ENCODE measurements at regions not wholly inside any gene's neighbourhood (a gene's known extent, or its start where the extent isn't known, plus 50 kb on each side); places are given as distances from the start of the nearest gene placed in this dataset.
A peak's percentile ranks its signal among the peaks of the same experiment; 100 is the strongest.
"Not testable (repeated sequence)": the region's sequence is repeated elsewhere in the genome, so short reads cannot be mapped to it uniquely, and the experiment has no call there.

DNA sequence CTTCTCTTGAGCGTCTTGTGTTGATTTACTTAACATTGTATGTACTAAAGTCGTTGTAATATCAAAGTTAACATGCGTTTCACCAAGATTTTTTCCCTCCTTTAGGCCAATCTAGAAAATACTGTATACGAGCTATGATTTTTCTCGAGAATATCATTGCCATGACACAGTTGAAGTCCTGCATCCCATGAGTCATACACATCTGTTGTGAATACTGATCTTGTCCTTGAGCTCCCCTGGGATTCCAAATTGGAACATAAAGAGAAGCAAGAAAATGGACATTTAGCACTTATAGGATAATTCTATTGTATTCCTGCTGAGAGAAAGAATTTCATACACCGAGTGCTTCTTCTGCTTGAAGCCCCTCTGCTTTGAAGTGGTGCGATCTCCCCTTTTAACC, 109.6 kb downstream of the SLC35B3 start:
- ATAC-seq (no peak), DNase-seq (no peak)
- intact Hi-C loops (cut with DNase I), result no loop called here
- no peak overlapping the region for H3K27ac ChIP-seq (ENCODE audit: low read length)
- no peak overlapping the region for H3K4me3 ChIP-seq (ENCODE audit: low read length)
- H3K27me3 ChIP-seq (ENCODE audit: control insufficient read depth, insufficient read depth), result no peaks in the 10 kb centered on the region
- H3K9me3 ChIP-seq (ENCODE audit: control insufficient read depth, low read length), result no peaks in the 10 kb centered on the region
- no peaks in the 10 kb centered on the region for H3K4me1 ChIP-seq (ENCODE audit: control insufficient read depth, insufficient read depth, low read length)
- 67% methylated on average over 7 of the region's 7 CpGs for WGBS

DNA sequence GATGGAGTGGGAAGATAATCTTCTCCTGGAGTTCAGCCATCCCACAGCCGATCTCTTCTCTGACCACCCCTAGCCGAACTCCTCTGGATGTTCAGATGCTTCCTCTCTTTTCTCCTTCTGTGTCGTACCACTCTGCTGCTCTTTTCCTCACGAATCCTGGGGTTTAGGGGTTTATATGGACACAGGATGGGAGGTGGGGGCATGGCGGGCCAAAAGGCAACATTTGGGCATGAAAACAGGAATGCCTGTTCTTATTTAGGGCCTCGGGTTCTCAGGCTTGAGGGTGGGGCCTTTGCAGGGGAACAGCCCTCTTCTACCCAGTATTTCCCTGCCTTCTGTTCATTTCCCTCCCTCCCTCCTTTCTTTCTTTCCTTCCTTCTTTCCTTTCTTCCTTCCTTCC, 112.7 kb downstream of the SLC35B3 start:
- Histone ChIP-seq H3K4me1 (ENCODE audit: control insufficient read depth, insufficient read depth, low read length) (no peaks in the 10 kb centered on the region), H3K27ac (ENCODE audit: low read length) (no peak overlapping the region), H3K9me3 (ENCODE audit: control insufficient read depth, low read length) (no peaks in the 10 kb centered on the region), H3K4me3 (ENCODE audit: low read length) (no peak overlapping the region), H3K27me3 (ENCODE audit: control insufficient read depth, insufficient read depth) (no peaks in the 10 kb centered on the region)
- no peak for ATAC-seq
- WGBS, result 87% methylated on average over 6 of the region's 6 CpGs
- intact Hi-C loops (cut with DNase I), result no loop called here
- no peak for DNase-seq

GRCh38 chr6:8321671-8322404, 113.5 kb downstream of the SLC35B3 start:
- DNase-seq (no peak), ATAC-seq (no peak)
- Histone ChIP-seq H3K27me3 (ENCODE audit: control insufficient read depth, insufficient read depth) (no peaks in the 10 kb centered on the region), H3K4me1 (ENCODE audit: control insufficient read depth, insufficient read depth, low read length) (no peaks in the 10 kb centered on the region), H3K27ac (ENCODE audit: low read length) (no peak overlapping the region), H3K4me3 (ENCODE audit: low read length) (no peak overlapping the region), H3K9me3 (ENCODE audit: control insufficient read depth, low read length) (no peaks in the 10 kb centered on the region)
- intact Hi-C loops (cut with DNase I), result no loop called here
- WGBS, result 90% methylated on average over 3 of the region's 3 CpGs

GRCh38 chr6:8315154-8315553, 120.2 kb downstream of the SLC35B3 start:
- intact Hi-C loops (cut with DNase I), result no loop called here
- H3K27ac ChIP-seq (ENCODE audit: low read length), result no peak overlapping the region
- ATAC-seq (no peak), DNase-seq (no peak)
- H3K4me3 ChIP-seq (ENCODE audit: low read length), result no peak overlapping the region
- no peaks in the 10 kb centered on the region for H3K4me1 ChIP-seq (ENCODE audit: control insufficient read depth, insufficient read depth, low read length)
- no peaks in the 10 kb centered on the region for H3K27me3 ChIP-seq (ENCODE audit: control insufficient read depth, insufficient read depth)
- 84% methylated on average over 5 of the region's 5 CpGs for WGBS
- H3K9me3 ChIP-seq (ENCODE audit: control insufficient read depth, low read length), result no peaks in the 10 kb centered on the region

GRCh38 chr6:8301502-8301901, 133.8 kb downstream of the SLC35B3 start:
- ATAC-seq (no peak), DNase-seq (no peak)
- no peak overlapping the region for H3K4me3 ChIP-seq (ENCODE audit: low read length)
- H3K27me3 ChIP-seq (ENCODE audit: control insufficient read depth, insufficient read depth), result no peaks in the 10 kb centered on the region
- no peak overlapping the region for H3K27ac ChIP-seq (ENCODE audit: low read length)
- intact Hi-C loops (cut with DNase I), result no loop called here
- 76% methylated on average over 2 of the region's 2 CpGs for WGBS
- no peaks in the 10 kb centered on the region for H3K9me3 ChIP-seq (ENCODE audit: control insufficient read depth, low read length)
- no peaks in the 10 kb centered on the region for H3K4me1 ChIP-seq (ENCODE audit: control insufficient read depth, insufficient read depth, low read length)

DNA sequence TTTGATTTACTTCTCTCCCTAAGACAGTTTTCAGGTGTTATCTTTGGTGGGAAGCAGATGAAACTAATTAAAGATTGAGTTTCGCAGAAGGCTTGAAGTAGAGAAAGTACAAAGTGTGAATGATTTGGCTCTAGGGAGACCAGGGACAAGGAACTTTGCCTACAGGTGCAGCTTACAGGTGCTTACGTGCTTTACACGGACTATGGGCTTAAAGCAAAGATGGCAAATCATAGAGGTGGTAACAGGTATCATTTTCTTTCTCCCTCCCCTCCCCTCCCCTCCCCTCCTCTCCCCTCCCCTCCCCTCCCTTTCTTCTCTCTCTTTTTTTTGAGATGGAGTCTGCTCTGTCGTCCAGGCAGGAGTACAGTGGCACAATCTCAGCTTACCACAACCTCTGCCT, 136.3 kb downstream of the SLC35B3 start:
- DNase-seq (no peak), ATAC-seq (no peak)
- H3K4me1 ChIP-seq (ENCODE audit: control insufficient read depth, insufficient read depth, low read length), result no peaks in the 10 kb centered on the region
- intact Hi-C loops (cut with DNase I), result no loop called here
- H3K4me3 ChIP-seq (ENCODE audit: low read length), result no peak overlapping the region
- 77% methylated on average over 4 of the region's 4 CpGs for WGBS
- peaks cover 3% of the 10 kb centered on the region for H3K9me3 ChIP-seq (ENCODE audit: control insufficient read depth, low read length)
- H3K27me3 ChIP-seq (ENCODE audit: control insufficient read depth, insufficient read depth), result no peaks in the 10 kb centered on the region
- H3K27ac ChIP-seq (ENCODE audit: low read length), result no peak overlapping the region

DNA sequence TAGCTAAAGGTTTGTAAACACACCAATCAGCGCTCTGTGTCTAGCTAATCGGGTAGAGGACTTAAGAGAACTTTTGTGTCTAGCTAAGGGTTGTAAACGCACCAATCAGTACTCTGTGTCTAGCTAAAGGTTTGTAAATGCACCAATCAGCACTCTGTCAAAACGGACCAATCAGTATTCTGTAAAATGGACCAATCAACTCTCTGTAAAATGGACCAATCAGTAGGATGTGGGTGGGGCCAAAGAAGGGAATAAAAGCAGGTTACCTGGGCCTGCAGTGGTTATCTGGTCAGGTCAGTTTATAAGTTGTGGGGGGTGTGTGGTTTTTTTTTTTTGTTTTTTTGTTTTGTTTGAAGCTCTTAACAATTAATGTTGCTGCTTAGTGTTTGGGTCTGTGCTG, 152.4 kb downstream of the SLC35B3 start:
- intact Hi-C loops (cut with DNase I); H3K4me3 ChIP-seq (ENCODE audit: low read length); ATAC-seq; H3K27me3 ChIP-seq (ENCODE audit: control insufficient read depth, insufficient read depth); H3K27ac ChIP-seq (ENCODE audit: low read length); H3K4me1 ChIP-seq (ENCODE audit: control insufficient read depth, insufficient read depth, low read length); DNase-seq; H3K9me3 ChIP-seq (ENCODE audit: control insufficient read depth, low read length): not testable (repeated sequence)
- WGBS, result 87% methylated on average over 4 of the region's 4 CpGs

DNA sequence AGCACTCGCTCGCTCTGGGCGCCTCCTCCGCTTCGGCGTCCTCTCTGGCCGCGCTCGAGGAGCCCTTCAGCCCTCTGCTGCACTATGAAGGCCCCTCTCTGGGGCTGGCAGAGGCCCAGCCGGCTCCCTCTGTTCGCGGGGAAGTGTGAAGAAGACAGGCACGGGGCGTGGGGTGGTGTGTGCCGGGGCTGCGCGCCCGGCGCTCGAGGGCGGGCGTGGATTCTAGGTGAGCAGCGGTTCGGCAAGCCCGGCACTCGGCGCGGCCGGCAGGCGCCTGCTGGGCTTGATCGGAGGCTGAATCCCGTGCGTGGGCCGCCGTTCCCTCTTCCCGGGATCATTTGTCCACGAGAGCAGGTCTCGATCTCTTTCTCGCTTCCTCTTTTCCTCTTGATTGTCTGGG, 153.0 kb downstream of the SLC35B3 start:
- no peaks in the 10 kb centered on the region for H3K27me3 ChIP-seq (ENCODE audit: control insufficient read depth, insufficient read depth)
- peak in 1 of 2 donors; percentile 36 for ATAC-seq
- no peak overlapping the region for H3K4me3 ChIP-seq (ENCODE audit: low read length)
- H3K27ac ChIP-seq (ENCODE audit: low read length), result no peak overlapping the region
- DNase-seq, result peak in 1 of 3 donors; percentile 34
- intact Hi-C loops (cut with DNase I), result no loop called here
- H3K9me3 ChIP-seq (ENCODE audit: control insufficient read depth, low read length), result no peaks in the 10 kb centered on the region
- H3K4me1 ChIP-seq (ENCODE audit: control insufficient read depth, insufficient read depth, low read length), result no peaks in the 10 kb centered on the region
- WGBS, result 76% methylated on average over 39 of the region's 39 CpGs

- 77% methylated on average over 15 of the region's 15 CpGs for WGBS
- H3K27me3 ChIP-seq (ENCODE audit: control insufficient read depth, insufficient read depth), result no peaks in the 10 kb centered on the region
Measured at GRCh38 chr6:8279041-8279805, 156.1 kb downstream of the SLC35B3 start.

GRCh38 chr6:8278562-8278961, 156.8 kb downstream of the SLC35B3 start:
- Histone ChIP-seq H3K9me3 (ENCODE audit: control insufficient read depth, low read length) (no peaks in the 10 kb centered on the region), H3K4me1 (ENCODE audit: control insufficient read depth, insufficient read depth, low read length) (no peaks in the 10 kb centered on the region), H3K27ac (ENCODE audit: low read length) (no peak overlapping the region), H3K27me3 (ENCODE audit: control insufficient read depth, insufficient read depth) (no peaks in the 10 kb centered on the region), H3K4me3 (ENCODE audit: low read length) (no peak overlapping the region)
- ATAC-seq (no peak), DNase-seq (no peak)
- intact Hi-C loops (cut with DNase I), result no loop called here
- WGBS, result 77% methylated on average over 8 of the region's 8 CpGs

More at GRCh38 chr6:8279041-8279805, 156.1 kb downstream of the SLC35B3 start:
- ATAC-seq, result no peak
- DNase-seq, result no peak
- no peak overlapping the region for H3K4me3 ChIP-seq (ENCODE audit: low read length)
- intact Hi-C loops (cut with DNase I), result no loop called here
- H3K27ac ChIP-seq (ENCODE audit: low read length), result no peak overlapping the region
- no peaks in the 10 kb centered on the region for H3K9me3 ChIP-seq (ENCODE audit: control insufficient read depth, low read length)
- no peaks in the 10 kb centered on the region for H3K4me1 ChIP-seq (ENCODE audit: control insufficient read depth, insufficient read depth, low read length)

GRCh38 chr6:8277769-8278168, 157.6 kb downstream of the SLC35B3 start:
- Histone ChIP-seq H3K27ac (ENCODE audit: low read length) (no peak overlapping the region), H3K27me3 (ENCODE audit: control insufficient read depth, insufficient read depth) (no peaks in the 10 kb centered on the region), H3K4me3 (ENCODE audit: low read length) (no peak overlapping the region), H3K9me3 (ENCODE audit: control insufficient read depth, low read length) (no peaks in the 10 kb centered on the region), H3K4me1 (ENCODE audit: control insufficient read depth, insufficient read depth, low read length) (no peaks in the 10 kb centered on the region)
- DNase-seq (no peak), ATAC-seq (no peak)
- WGBS, result 33% methylated on average over 7 of the region's 7 CpGs
- intact Hi-C loops (cut with DNase I), result no loop called here
